GM12891 (cell line): ENCODE measurements at regions not wholly inside any gene's neighbourhood (a gene's known extent, or its start where the extent isn't known, plus 50 kb on each side); places are given as distances from the start of the nearest gene placed in this dataset.

Source experiments
- POLR2A ChIP-seq: IDR thresholded peaks from 2 replicates; pipeline ENCODE4 v1.6.1; 2011; ENCODE audit warnings: low read depth, low read length, control low read depth
- POLR2AphosphoS5 ChIP-seq: IDR thresholded peaks from 2 replicates; pipeline ENCODE4 v1.6.1; 2011; ENCODE audit warnings: low read depth, low read length, control low read depth
- SPI1 ChIP-seq: IDR thresholded peaks from 2 replicates; pipeline ENCODE4 v1.6.1; 2011; ENCODE audit warnings: low read depth, low read length, control low read depth

- TF ChIP-seq POLR2A (no peak), SPI1 (no peak), POLR2AphosphoS5 (no peak)
Measured at GRCh38 chr2:182577816-182578215, 138.2 kb upstream of the DNAJC10 start.
